AG10803 (cell line): ENCODE measurements at regions not wholly inside any gene's neighbourhood (a gene's known extent, or its start where the extent isn't known, plus 50 kb on each side); places are given as distances from the start of the nearest gene placed in this dataset.

Source experiments
- DNase-seq: peaks from one replicate; pipeline ENCODE4 v3.0.0; 2010; ENCODE audit warnings: low read depth
- H3K4me3 ChIP-seq: 2 replicates; pipeline ENCODE4 v1.5.1; 2011; ENCODE audit warnings: mild to moderate bottlenecking, low read length, control low read depth
- CTCF ChIP-seq: conservative IDR thresholded peaks from 2 replicates; pipeline ENCODE4 v1.5.1; 2011; ENCODE audit warnings: mild to moderate bottlenecking, low read length, control low read depth, inconsistent platforms

- no peak overlapping the region for H3K4me3 ChIP-seq
- TF ChIP-seq CTCF, result no peak
- no peak for DNase-seq
Observed at GRCh38 chr3:82015241-82015640, 253.8 kb upstream of the GBE1 start.

- DNase-seq, result no peak
- peak; percentile 29; the same call in 1 of the 2 replicates for TF ChIP-seq CTCF
- H3K4me3 ChIP-seq, result no peak overlapping the region
Observed at GRCh38 chr3:82012775-82013174, 251.3 kb upstream of the GBE1 start.

GRCh38 chr3:82011336-82011735 lies 249.9 kb upstream of the GBE1 start:
- H3K4me3 ChIP-seq, result no peak overlapping the region
- TF ChIP-seq CTCF, result no peak
- no peak for DNase-seq

- DNase-seq, result no peak
- TF ChIP-seq CTCF, result no peak
Observed at GRCh38 chr3:82005266-82005665, 243.8 kb upstream of the GBE1 start.

GRCh38 chr3:82004266-82004665 lies 242.8 kb upstream of the GBE1 start:
- no peak for TF ChIP-seq CTCF
- no peak for DNase-seq
- no peak overlapping the region for H3K4me3 ChIP-seq

More at GRCh38 chr3:82005266-82005665, 243.8 kb upstream of the GBE1 start:
- no peak overlapping the region for H3K4me3 ChIP-seq

GRCh38 chr3:82002986-82003642 lies 241.7 kb upstream of the GBE1 start:
- no peak overlapping the region for H3K4me3 ChIP-seq
- DNase-seq, result no peak
- no peak for TF ChIP-seq CTCF

- DNase-seq, result no peak
- TF ChIP-seq CTCF, result no peak
- no peak overlapping the region for H3K4me3 ChIP-seq
Observed at GRCh38 chr3:82002491-82002890, 241.0 kb upstream of the GBE1 start.
